Neural progenitor cell (in vitro differentiated cells): ENCODE measurements at regions not wholly inside any gene's neighbourhood (a gene's known extent, or its start where the extent isn't known, plus 50 kb on each side); places are given as distances from the start of the nearest gene placed in this dataset.

ENCODE experiments used
- EZH2 ChIP-seq: fragments of 200-600 bp; sonication (generic); IDR thresholded peaks from 2 replicates; pipeline ENCODE4 v1.6.1; 2017; ENCODE audit warnings: antibody characterized with exemption, mild to moderate bottlenecking, moderate library complexity
- EZH2phosphoT487 ChIP-seq: fragments of 200-600 bp; sonication (generic); IDR thresholded peaks from 2 replicates; pipeline ENCODE4 v1.6.1; 2017; ENCODE audit warnings: antibody characterized with exemption
- TF ChIP-seq, protein P1 (sequence below): fragments of 200-600 bp; sonication (generic); IDR thresholded peaks from 2 replicates; pipeline ENCODE4 v1.5.1; 2017; ENCODE audit warnings: antibody characterized with exemption, mild to moderate bottlenecking

DNA sequence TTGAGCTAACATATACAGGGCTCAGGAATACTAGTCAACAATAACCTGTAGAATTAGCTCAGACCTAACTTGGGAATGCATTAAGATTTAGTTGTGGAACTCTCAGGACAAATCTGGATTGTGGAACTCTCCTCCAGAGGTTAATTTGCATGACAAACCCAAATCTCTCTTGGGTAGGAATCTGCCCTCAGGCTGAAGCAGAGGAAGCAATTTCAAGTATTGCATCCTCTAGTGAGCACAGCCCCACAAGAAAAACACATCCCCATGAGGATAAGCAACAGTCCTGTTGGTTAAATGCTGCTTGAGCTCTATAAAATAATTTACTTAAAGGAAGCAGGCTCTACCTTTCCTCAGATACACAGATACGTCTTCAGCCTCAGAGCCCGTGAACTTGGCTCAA, 170.9 kb upstream of the STXBP5 start:
- TF ChIP-seq, protein P1, sequence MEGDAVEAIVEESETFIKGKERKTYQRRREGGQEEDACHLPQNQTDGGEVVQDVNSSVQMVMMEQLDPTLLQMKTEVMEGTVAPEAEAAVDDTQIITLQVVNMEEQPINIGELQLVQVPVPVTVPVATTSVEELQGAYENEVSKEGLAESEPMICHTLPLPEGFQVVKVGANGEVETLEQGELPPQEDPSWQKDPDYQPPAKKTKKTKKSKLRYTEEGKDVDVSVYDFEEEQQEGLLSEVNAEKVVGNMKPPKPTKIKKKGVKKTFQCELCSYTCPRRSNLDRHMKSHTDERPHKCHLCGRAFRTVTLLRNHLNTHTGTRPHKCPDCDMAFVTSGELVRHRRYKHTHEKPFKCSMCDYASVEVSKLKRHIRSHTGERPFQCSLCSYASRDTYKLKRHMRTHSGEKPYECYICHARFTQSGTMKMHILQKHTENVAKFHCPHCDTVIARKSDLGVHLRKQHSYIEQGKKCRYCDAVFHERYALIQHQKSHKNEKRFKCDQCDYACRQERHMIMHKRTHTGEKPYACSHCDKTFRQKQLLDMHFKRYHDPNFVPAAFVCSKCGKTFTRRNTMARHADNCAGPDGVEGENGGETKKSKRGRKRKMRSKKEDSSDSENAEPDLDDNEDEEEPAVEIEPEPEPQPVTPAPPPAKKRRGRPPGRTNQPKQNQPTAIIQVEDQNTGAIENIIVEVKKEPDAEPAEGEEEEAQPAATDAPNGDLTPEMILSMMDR = no peak
- no peak for TF ChIP-seq EZH2phosphoT487
- TF ChIP-seq EZH2 = no peak
